Lower lobe of right lung (tissue), 2 donors: ENCODE measurements at regions not wholly inside any gene's neighbourhood (a gene's known extent, or its start where the extent isn't known, plus 50 kb on each side); places are given as distances from the start of the nearest gene placed in this dataset.
A peak's percentile ranks its signal among the peaks of the same experiment; 100 is the strongest.

Source experiments
- ATAC-seq, 2 donors: fragments of 200-7000 bp; cut with Tn5 transposase; one replicate each; pipeline ENCODE4 v1.9.1; 2020 to 2022; ENCODE audit warnings: mild to moderate bottlenecking in 2 of 2, moderate library complexity in 2 of 2
- DNase-seq: peaks from one replicate; pipeline ENCODE4 v3.0.0-alpha.2; 2020
- H3K27ac ChIP-seq: fragments of 200-600 bp; one replicate; pipeline ENCODE4 v1.8.0; 2022
- H3K27me3 ChIP-seq: fragments of 200-600 bp; one replicate; pipeline ENCODE4 v1.8.0; 2022; ENCODE audit warnings: low read depth
- H3K36me3 ChIP-seq: fragments of 200-600 bp; one replicate; pipeline ENCODE4 v1.8.0; 2022; ENCODE audit warnings: mild to moderate bottlenecking
- H3K4me1 ChIP-seq: fragments of 200-600 bp; one replicate; pipeline ENCODE4 v1.8.0; 2022
- H3K4me3 ChIP-seq: fragments of 200-600 bp; one replicate; pipeline ENCODE4 v1.8.0; 2022; ENCODE audit warnings: mild to moderate bottlenecking
- H3K9me3 ChIP-seq: fragments of 200-600 bp; one replicate; pipeline ENCODE4 v1.8.0; 2022
- CTCF ChIP-seq: fragments of 200-600 bp; IDR thresholded peaks from one replicate; pipeline ENCODE4 v1.8.0; 2022; ENCODE audit warnings: antibody characterized with exemption, mild to moderate bottlenecking
- intact Hi-C: fragments of 100-400 bp; cut with DNase I; formaldehyde crosslinking; loops from one replicate; pipeline ENCODE4 v1.11.0; 2022
- donor health status: DM: no; HTN: yes; CAD: no; lungs with severe emphysema.

DNA sequence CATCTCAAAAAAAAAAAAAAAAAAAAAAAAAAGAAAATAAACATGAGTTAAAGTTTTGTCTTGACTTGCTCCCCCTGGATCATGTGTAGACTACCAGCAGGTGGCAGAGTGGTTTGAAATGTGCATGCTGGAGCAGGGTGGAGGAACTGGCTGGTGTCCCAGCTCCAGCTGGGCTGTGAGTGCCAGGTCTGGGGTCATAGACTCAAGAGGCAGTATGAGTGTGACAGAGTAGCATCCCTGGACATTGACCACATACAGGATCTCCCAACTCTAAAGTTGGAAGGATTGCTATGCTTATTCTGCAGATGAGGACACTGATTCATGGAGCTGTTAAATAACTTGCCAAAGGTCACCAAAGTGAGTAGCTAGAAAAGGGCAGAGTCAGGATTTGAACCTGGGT, 198.0 kb upstream of the MPHOSPH6 start:
- TF ChIP-seq CTCF, result peak; percentile 25
- Histone ChIP-seq H3K36me3 (no peaks in the 10 kb centered on the region), H3K4me3 (no peak overlapping the region), H3K27me3 (no peaks in the 10 kb centered on the region), H3K27ac (no peak overlapping the region), H3K9me3 (no peaks in the 10 kb centered on the region), H3K4me1 (no peaks in the 10 kb centered on the region)
- ATAC-seq (peak; percentile 37 to 40), DNase-seq (no peak)
- intact Hi-C loops, result no loop called here

- Histone ChIP-seq H3K27ac (no peak overlapping the region), H3K27me3 (no peaks in the 10 kb centered on the region), H3K4me3 (no peak overlapping the region), H3K36me3 (no peaks in the 10 kb centered on the region), H3K4me1 (no peaks in the 10 kb centered on the region), H3K9me3 (no peaks in the 10 kb centered on the region)
- TF ChIP-seq CTCF, result no peak
- ATAC-seq (no peak), DNase-seq (no peak)
- intact Hi-C loops, result no loop called here
These were observed 196.4 kb upstream of the MPHOSPH6 start for GRCh38 chr16:82366462-82366861.

DNA sequence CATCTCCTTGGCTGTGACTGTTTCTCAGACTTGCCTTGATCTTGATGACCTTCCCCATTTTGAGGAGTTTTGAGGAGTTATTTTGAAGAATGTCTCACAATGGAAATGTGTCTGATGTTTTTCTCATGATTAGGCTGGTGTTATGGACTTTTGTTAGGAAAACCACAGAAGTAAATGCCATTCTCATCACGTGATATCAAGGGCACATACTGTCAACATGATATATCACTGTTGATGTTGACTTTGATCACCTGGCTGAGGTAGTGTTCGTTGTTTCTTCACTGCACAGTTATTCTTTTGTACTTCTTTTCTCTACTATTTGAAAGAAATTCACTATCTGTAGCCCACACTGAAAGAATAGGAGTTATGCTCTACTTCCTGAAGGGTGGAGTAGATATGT, 194.7 kb upstream of the MPHOSPH6 start:
- TF ChIP-seq CTCF, result no peak
- H3K27me3 ChIP-seq, result no peaks in the 10 kb centered on the region
- no peak for ATAC-seq
- no peaks in the 10 kb centered on the region for H3K9me3 ChIP-seq
- H3K27ac ChIP-seq, result no peak overlapping the region
- intact Hi-C loops, result no loop called here
- no peaks in the 10 kb centered on the region for H3K4me1 ChIP-seq
- no peak for DNase-seq
- H3K36me3 ChIP-seq, result no peaks in the 10 kb centered on the region
- H3K4me3 ChIP-seq, result no peak overlapping the region

GRCh38 chr16:82363026-82363816, 193.2 kb upstream of the MPHOSPH6 start:
- no peak overlapping the region for H3K4me3 ChIP-seq
- no peaks in the 10 kb centered on the region for H3K4me1 ChIP-seq
- H3K9me3 ChIP-seq, result no peaks in the 10 kb centered on the region
- H3K27me3 ChIP-seq, result no peaks in the 10 kb centered on the region
- DNase-seq (no peak), ATAC-seq (no peak)
- H3K36me3 ChIP-seq, result no peaks in the 10 kb centered on the region
- intact Hi-C loops, result no loop called here
- TF ChIP-seq CTCF, result no peak
- no peak overlapping the region for H3K27ac ChIP-seq

DNA sequence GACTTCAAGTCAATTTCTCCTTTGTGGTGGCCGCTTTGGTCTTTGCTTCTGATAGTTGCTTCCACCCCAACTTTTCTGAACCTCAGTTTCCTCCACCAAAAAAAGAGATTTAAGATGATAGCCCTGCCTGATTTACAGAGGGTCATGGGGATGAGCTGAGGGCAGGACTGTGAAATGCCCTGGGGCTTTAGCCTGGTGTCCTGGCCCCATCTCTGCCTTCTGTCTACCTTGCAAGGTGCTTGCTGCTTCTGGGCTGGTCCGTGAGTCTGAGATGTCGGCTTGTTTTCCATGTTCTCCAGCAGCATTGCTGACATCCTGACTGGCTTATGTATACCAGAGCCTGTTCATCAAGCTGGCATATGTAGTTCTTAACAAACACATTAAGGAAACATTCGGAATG, 191.9 kb upstream of the MPHOSPH6 start:
- H3K4me1 ChIP-seq, result no peaks in the 10 kb centered on the region
- H3K36me3 ChIP-seq, result no peaks in the 10 kb centered on the region
- TF ChIP-seq CTCF, result no peak
- ATAC-seq (no peak), DNase-seq (no peak)
- intact Hi-C loops, result no loop called here
- H3K27me3 ChIP-seq, result no peaks in the 10 kb centered on the region
- H3K27ac ChIP-seq, result no peak overlapping the region
- no peaks in the 10 kb centered on the region for H3K9me3 ChIP-seq
- no peak overlapping the region for H3K4me3 ChIP-seq
